IPS-20b (cell line): ENCODE measurements at regions not wholly inside any gene's neighbourhood (a gene's known extent, or its start where the extent isn't known, plus 50 kb on each side); places are given as distances from the start of the nearest gene placed in this dataset.
"Not testable (repeated sequence)": the region's sequence is repeated elsewhere in the genome, so short reads cannot be mapped to it uniquely, and the experiment has no call there.

Experiments
- H3K27ac ChIP-seq: one replicate; pipeline ENCODE4 v1.5.1; 2013; ENCODE audit warnings: low read length
- H3K27me3 ChIP-seq: 2 replicates; pipeline ENCODE4 v1.6.1; 2013; ENCODE audit warnings: mild to moderate bottlenecking, low read length, inconsistent platforms; ENCODE audit not compliant: insufficient read depth
- H3K36me3 ChIP-seq: 2 replicates; pipeline ENCODE4 v1.6.1; 2013; ENCODE audit warnings: low read depth, mild to moderate bottlenecking, inconsistent platforms, low read length, moderate library complexity; ENCODE audit not compliant: insufficient read depth
- H3K4me1 ChIP-seq: 2 replicates; pipeline ENCODE4 v1.6.1; 2013; ENCODE audit warnings: mild to moderate bottlenecking, control low read depth, inconsistent platforms, low read length, moderate library complexity; ENCODE audit not compliant: insufficient read depth
- H3K4me3 ChIP-seq: 2 replicates; pipeline ENCODE4 v1.5.1; 2013; ENCODE audit warnings: mild to moderate bottlenecking, low read length, inconsistent platforms
- H3K9ac ChIP-seq: 2 replicates; pipeline ENCODE4 v1.6.1; 2013; ENCODE audit warnings: low read depth, mild to moderate bottlenecking, inconsistent platforms, low read length, moderate library complexity
- H3K9me3 ChIP-seq: 2 replicates; pipeline ENCODE4 v1.6.1; 2013; ENCODE audit warnings: mild to moderate bottlenecking, low read depth, low read length, inconsistent platforms; ENCODE audit not compliant: insufficient read depth

DNA sequence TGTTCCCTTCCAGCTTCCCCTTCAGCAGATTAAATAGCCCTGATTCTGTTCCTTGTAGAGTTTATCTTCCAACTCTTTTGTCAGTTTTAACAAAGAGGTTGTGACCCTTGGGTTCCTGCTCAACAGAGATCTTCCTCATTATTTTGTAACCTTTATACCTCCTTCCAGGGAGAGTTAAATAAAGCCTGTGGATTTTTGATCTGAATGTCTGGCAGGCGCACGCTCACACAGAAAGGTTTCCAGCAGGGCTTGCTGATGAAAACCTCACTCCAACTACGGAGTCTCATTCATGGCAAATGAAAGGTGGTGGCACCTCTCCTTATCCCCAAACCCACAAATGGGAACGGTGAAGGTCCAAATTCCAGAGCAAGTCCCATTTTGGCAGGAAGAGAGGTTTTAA, 129.0 kb downstream of the SREK1 start:
- no peaks in the 10 kb centered on the region; the same call in 1 of the 2 replicates for H3K27me3 ChIP-seq
- H3K36me3 ChIP-seq: no peaks in the 10 kb centered on the region
- H3K27ac ChIP-seq: no peak overlapping the region
- no peaks in the 10 kb centered on the region for H3K4me1 ChIP-seq
- H3K9ac ChIP-seq: no peak overlapping the region
- H3K4me3 ChIP-seq: no peak overlapping the region
- H3K9me3 ChIP-seq: no peaks in the 10 kb centered on the region

DNA sequence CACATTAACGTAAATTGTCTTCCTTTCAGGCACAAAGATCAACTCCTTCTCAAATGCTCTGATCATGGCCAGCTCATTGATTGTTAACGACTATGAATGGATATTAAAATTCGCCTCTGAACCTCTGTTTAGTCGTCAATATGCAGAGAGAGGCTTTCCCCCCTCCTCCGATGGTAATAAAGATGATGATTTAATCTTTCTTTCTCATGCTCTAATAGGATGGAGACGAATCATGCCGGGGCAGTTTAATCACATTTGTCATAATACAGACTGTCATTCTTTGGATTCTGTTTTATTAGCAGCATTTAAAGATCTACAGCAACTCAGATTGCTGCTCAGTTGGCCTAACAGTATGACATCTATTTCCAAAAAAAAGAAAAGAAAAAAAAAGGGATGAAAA, 132.9 kb downstream of the SREK1 start:
- no peak overlapping the region for H3K9ac ChIP-seq
- no peaks in the 10 kb centered on the region for H3K4me1 ChIP-seq
- H3K27me3 ChIP-seq: no peaks in the 10 kb centered on the region; the same call in 1 of the 2 replicates
- H3K36me3 ChIP-seq: no peaks in the 10 kb centered on the region
- no peak overlapping the region for H3K27ac ChIP-seq
- H3K4me3 ChIP-seq: no peak overlapping the region
- no peaks in the 10 kb centered on the region for H3K9me3 ChIP-seq

GRCh38 chr5:66277981-66278380, 133.9 kb downstream of the SREK1 start:
- H3K4me3 ChIP-seq: no peak overlapping the region
- H3K27ac ChIP-seq: no peak overlapping the region
- no peak overlapping the region for H3K9ac ChIP-seq
- H3K9me3 ChIP-seq: no peaks in the 10 kb centered on the region
- H3K4me1 ChIP-seq: no peaks in the 10 kb centered on the region
- H3K27me3 ChIP-seq: no peaks in the 10 kb centered on the region; the same call in 1 of the 2 replicates
- no peaks in the 10 kb centered on the region for H3K36me3 ChIP-seq

- Histone ChIP-seq H3K27ac (no peak overlapping the region), H3K9ac (no peak overlapping the region), H3K36me3 (no peaks in the 10 kb centered on the region), H3K4me1 (no peaks in the 10 kb centered on the region), H3K9me3 (no peaks in the 10 kb centered on the region), H3K27me3 (no peaks in the 10 kb centered on the region), H3K4me3 (no peak overlapping the region)
Measured at GRCh38 chr5:66281294-66281693, 137.2 kb downstream of the SREK1 start.

DNA sequence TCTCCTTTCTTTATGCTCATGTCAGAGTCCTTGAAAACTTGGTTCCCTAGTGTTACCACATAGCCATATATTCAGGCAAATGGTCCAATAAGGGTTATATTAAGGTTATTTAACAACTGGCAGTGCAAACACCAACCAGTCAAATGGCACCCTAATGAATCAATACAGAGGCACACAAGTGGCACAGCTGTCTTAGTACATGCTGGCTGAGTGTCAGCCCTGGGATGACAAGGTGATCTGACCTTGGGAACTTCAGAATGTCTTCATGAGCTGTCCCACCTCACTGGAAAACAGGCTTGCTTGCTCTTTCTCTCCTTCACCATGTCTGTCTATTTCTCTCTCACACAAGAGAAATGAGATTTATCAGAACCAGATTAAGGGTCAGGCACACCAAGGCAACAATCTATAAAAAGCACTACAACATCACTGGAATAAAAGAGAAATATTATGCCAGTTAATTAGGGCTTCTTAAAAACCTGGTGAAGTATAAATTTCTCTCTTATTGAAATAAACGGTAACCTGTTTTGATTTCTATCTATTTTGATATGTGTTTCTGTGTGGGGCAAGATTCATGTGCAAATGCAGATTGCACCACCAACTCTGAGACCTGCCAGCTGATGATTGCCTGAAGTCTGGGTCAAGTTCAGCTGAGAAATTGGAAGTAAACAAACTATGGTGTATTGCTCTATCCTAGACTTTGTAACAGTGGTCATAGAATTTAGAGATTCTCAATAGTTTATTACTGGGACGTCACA, 140.7 kb downstream of the SREK1 start:
- no peak overlapping the region for H3K27ac ChIP-seq
- H3K9ac ChIP-seq: no peak overlapping the region
- no peaks in the 10 kb centered on the region for H3K9me3 ChIP-seq
- H3K4me1 ChIP-seq: no peaks in the 10 kb centered on the region
- no peak overlapping the region for H3K4me3 ChIP-seq
- H3K36me3 ChIP-seq: no peaks in the 10 kb centered on the region
- H3K27me3 ChIP-seq: no peaks in the 10 kb centered on the region

GRCh38 chr5:66285343-66285922, 141.3 kb downstream of the SREK1 start:
- Histone ChIP-seq H3K36me3 (no peaks in the 10 kb centered on the region), H3K27ac (no peak overlapping the region), H3K9me3 (no peaks in the 10 kb centered on the region), H3K9ac (no peak overlapping the region), H3K4me3 (no peak overlapping the region), H3K27me3 (no peaks in the 10 kb centered on the region), H3K4me1 (no peaks in the 10 kb centered on the region)

GRCh38 chr5:66291771-66292170, 147.7 kb downstream of the SREK1 start:
- Histone ChIP-seq H3K4me3 (no peak overlapping the region), H3K9ac (no peak overlapping the region), H3K36me3 (no peaks in the 10 kb centered on the region), H3K4me1 (no peaks in the 10 kb centered on the region), H3K27me3 (no peaks in the 10 kb centered on the region), H3K9me3 (no peaks in the 10 kb centered on the region), H3K27ac (no peak overlapping the region)

GRCh38 chr5:66293851-66294250, 149.8 kb downstream of the SREK1 start:
- not testable (repeated sequence) for H3K27ac ChIP-seq, H3K9me3 ChIP-seq, H3K4me3 ChIP-seq, H3K4me1 ChIP-seq, H3K36me3 ChIP-seq, H3K9ac ChIP-seq, H3K27me3 ChIP-seq

- H3K4me3 ChIP-seq: no peak overlapping the region
- H3K9ac ChIP-seq: no peak overlapping the region
- H3K27me3 ChIP-seq: no peaks in the 10 kb centered on the region
- H3K27ac ChIP-seq: no peak overlapping the region
- no peaks in the 10 kb centered on the region for H3K36me3 ChIP-seq
- H3K4me1 ChIP-seq: no peaks in the 10 kb centered on the region
- H3K9me3 ChIP-seq: no peaks in the 10 kb centered on the region
Measured at GRCh38 chr5:66299463-66299862, 155.4 kb downstream of the SREK1 start.

DNA sequence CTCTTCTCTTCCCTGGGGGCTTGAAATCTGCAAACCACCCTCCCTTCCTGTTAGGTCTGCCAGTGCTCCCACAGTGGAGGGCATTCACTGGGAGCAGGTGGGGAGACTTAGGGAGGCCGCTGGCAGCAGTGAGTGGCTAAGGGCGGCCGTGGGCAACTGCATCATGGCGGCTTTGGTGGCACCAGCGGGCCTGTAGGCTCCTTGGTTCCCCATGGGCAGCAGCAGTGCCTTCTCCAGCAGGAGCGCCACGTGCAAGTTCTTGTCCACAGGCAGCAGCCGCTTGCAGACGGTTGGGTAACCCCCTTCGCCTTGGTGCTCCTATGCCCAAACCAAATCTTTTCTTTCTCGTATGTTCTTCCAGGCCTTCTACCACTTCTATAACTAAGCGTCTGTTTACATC, 158.2 kb downstream of the SREK1 start:
- Histone ChIP-seq H3K9ac (no peak overlapping the region), H3K27me3 (no peaks in the 10 kb centered on the region), H3K27ac (no peak overlapping the region), H3K4me3 (no peak overlapping the region), H3K9me3 (no peaks in the 10 kb centered on the region), H3K36me3 (no peaks in the 10 kb centered on the region), H3K4me1 (no peaks in the 10 kb centered on the region)

DNA sequence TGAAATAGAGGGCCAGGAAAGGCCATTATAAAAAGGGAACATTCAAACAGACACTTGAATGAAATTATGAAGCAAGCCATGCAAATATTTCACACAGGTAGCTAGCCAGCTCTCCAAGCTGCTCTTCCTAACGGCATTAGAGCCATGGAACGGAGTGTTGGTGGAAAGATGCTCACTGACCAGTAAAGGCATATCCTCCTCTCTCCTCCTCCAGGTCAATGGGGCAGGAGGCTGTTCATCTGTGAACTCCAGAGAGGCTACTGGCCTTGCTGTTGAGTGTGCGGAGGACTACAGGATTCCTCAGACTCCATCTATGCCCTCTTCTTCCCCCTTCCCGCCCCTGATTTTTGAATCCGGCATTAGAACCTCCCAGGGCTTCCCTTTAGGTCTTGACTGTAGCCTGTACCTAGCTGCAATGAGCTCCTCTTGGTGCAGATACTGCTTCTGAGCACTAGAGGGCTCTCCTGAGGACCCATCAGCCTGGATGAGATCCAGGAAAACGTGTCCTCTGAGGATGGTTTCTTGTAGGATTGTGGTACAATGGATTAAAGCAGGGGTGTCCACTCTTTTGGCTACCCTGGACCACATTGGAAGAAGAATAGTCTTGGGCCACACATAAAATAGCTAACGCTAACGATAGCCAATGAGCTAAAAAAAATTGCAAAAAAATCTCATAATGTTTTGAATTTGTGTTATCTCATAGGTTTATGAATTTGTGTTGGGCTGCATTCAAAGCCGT, 162.2 kb downstream of the SREK1 start:
- H3K9me3 ChIP-seq: no peaks in the 10 kb centered on the region
- no peaks in the 10 kb centered on the region for H3K27me3 ChIP-seq
- H3K4me1 ChIP-seq: no peaks in the 10 kb centered on the region
- H3K36me3 ChIP-seq: no peaks in the 10 kb centered on the region
- no peak overlapping the region for H3K4me3 ChIP-seq
- no peak overlapping the region for H3K27ac ChIP-seq
- H3K9ac ChIP-seq: no peak overlapping the region

- no peak overlapping the region for H3K9ac ChIP-seq
- no peaks in the 10 kb centered on the region for H3K27me3 ChIP-seq
- no peak overlapping the region for H3K4me3 ChIP-seq
- H3K4me1 ChIP-seq: no peaks in the 10 kb centered on the region
- H3K36me3 ChIP-seq: no peaks in the 10 kb centered on the region
- no peak overlapping the region for H3K27ac ChIP-seq
- H3K9me3 ChIP-seq: no peaks in the 10 kb centered on the region
Measured at GRCh38 chr5:66306844-66307315, 162.8 kb downstream of the SREK1 start.
